GM12878 (cell line): ENCODE measurements at regions not wholly inside any gene's neighbourhood (a gene's known extent, or its start where the extent isn't known, plus 50 kb on each side); places are given as distances from the start of the nearest gene placed in this dataset.

Experiments used
- ATAC-seq: fragments of 200-7000 bp; cut with Tn5 transposase; 3 replicates; pipeline ENCODE4 v1.9.1; 2020; ENCODE audit warnings: mild to moderate bottlenecking, moderate library complexity
- BruUV-seq: library from RNA; stranded (reverse); fragments of 400-500 nt; replicated peaks from 2 replicates; lab custom pipeline; 2021; lab: Mats Ljungman, UMichigan
- CTCF ChIA-PET: fragments of 300-600 bp; sonication (Branson Sonifier 250); formaldehyde crosslinking; extraction: SDS; loops from one replicate; lab custom pipeline; 2021; ENCODE audit warnings: inconsistent platforms; lab: Yijun Ruan, JAX
- POLR2A ChIA-PET: fragments of 350-600 bp; formaldehyde crosslinking; extraction: SDS; loops from one replicate; lab custom pipeline; 2021; ENCODE audit warnings: inconsistent platforms; lab: Charles Lee
- RAD21 ChIA-PET: fragments of 300-600 bp; sonication (Branson Sonifier 250); formaldehyde crosslinking; loops from one replicate; lab custom pipeline; 2023; ENCODE audit warnings: antibody characterized with exemption; ENCODE audit not compliant: unreplicated experiment; lab: Charles Lee
- SMC1A ChIA-PET: fragments of 300-600 bp; sonication (Branson Sonifier 250); formaldehyde crosslinking; loops from one replicate; lab custom pipeline; 2023; ENCODE audit not compliant: unreplicated experiment, uncharacterized antibody; lab: Charles Lee
- DNase-seq: peaks from one replicate; pipeline ENCODE4 v3.0.0-alpha.2; 2011; ENCODE audit warnings: low read depth, low spot score
- FAIRE-seq: peaks from 3 replicates; lab custom pipeline; 2011; peaks lifted over from hg19 to GRCh38; lab: Jason Lieb, UNC
- H2AFZ ChIP-seq: 2 replicates; pipeline ENCODE4 v1.6.0; 2011; ENCODE audit warnings: low read depth, low read length, control low read depth; ENCODE audit not compliant: control insufficient read depth
- H3K27ac ChIP-seq: 2 replicates; pipeline ENCODE4 v1.5.1; 2011; ENCODE audit warnings: control low read depth; ENCODE audit not compliant: control insufficient read depth, insufficient read depth
- H3K27me3 ChIP-seq, 2 experiments: replicated peaks in 1 of 2; 2 replicates each; pipeline versions ENCODE4 v1.6.0 to v1.6.1; 2011; ENCODE audit warnings: low read length in 1 of 2; ENCODE audit not compliant: control insufficient read depth in 2 of 2, insufficient read depth in 2 of 2
- H3K36me3 ChIP-seq, 2 experiments: 2 replicates each; pipeline ENCODE4 v1.5.1; 2011; ENCODE audit warnings: low read length in 1 of 2; ENCODE audit not compliant: control insufficient read depth in 2 of 2, insufficient read depth in 2 of 2
- H3K4me1 ChIP-seq: 2 replicates; pipeline ENCODE4 v1.6.1; 2011; ENCODE audit warnings: mild to moderate bottlenecking, low read length, moderate library complexity, mixed read lengths; ENCODE audit not compliant: control insufficient read depth, insufficient read depth
- H3K4me2 ChIP-seq: 2 replicates; pipeline ENCODE4 v1.6.0; 2011; ENCODE audit warnings: control low read depth; ENCODE audit not compliant: control insufficient read depth, insufficient read depth
- H3K4me3 ChIP-seq: fragments of 200-600 bp; sonication (generic); 2 replicates; pipeline ENCODE4 v1.5.1; 2016
- H3K79me2 ChIP-seq: 2 replicates; pipeline ENCODE4 v1.6.0; 2011; ENCODE audit warnings: low read length; ENCODE audit not compliant: control insufficient read depth, insufficient read depth
- H3K9ac ChIP-seq: 2 replicates; pipeline ENCODE4 v1.8.0; 2011; ENCODE audit warnings: low read length, control low read depth, mixed read lengths; ENCODE audit not compliant: control insufficient read depth, insufficient read depth
- H3K9me3 ChIP-seq: replicated peaks from 3 replicates; pipeline ENCODE4 v1.5.1; 2011; ENCODE audit warnings: mild to moderate bottlenecking, low read length; ENCODE audit not compliant: control insufficient read depth, insufficient read depth
- H4K20me1 ChIP-seq: 2 replicates; pipeline ENCODE4 v1.6.0; 2011; ENCODE audit not compliant: control insufficient read depth, insufficient read depth
- CEBPB ChIP-seq, 2 experiments: fragments of 150-350 bp in 1 of 2; IDR thresholded peaks; 2 replicates each; pipeline ENCODE4 v1.6.1; 2012 to 2014; ENCODE audit warnings: low read depth in 2 of 2, low read length in 2 of 2, borderline replicate concordance in 1 of 2, inconsistent platforms in 1 of 2
- ESRRA ChIP-seq: IDR thresholded peaks from 2 replicates; pipeline ENCODE4 v1.6.1; 2012; ENCODE audit warnings: mild to moderate bottlenecking, low read length, improper control_type of control experiment
- FOXK2 ChIP-seq: fragments of 450-650 bp; IDR thresholded peaks from 2 replicates; pipeline ENCODE4 v1.6.1; 2017; ENCODE audit warnings: mild to moderate bottlenecking, moderate library complexity
- POLR2AphosphoS5 ChIP-seq: IDR thresholded peaks from 2 replicates; pipeline ENCODE4 v1.6.1; 2011; ENCODE audit warnings: mild to moderate bottlenecking, low read length, inconsistent platforms
- RAD21 ChIP-seq: IDR thresholded peaks from 2 replicates; pipeline ENCODE4 v1.6.1; 2011; ENCODE audit warnings: mild to moderate bottlenecking, low read depth, low read length, moderate library complexity; ENCODE audit not compliant: insufficient read depth
- SIX5 ChIP-seq: IDR thresholded peaks from 2 replicates; pipeline ENCODE4 v1.6.1; 2011; ENCODE audit warnings: mild to moderate bottlenecking, low read depth, low read length, moderate library complexity; ENCODE audit not compliant: severe bottlenecking
- YY1 ChIP-seq: IDR thresholded peaks from 2 replicates; pipeline ENCODE4 v1.6.1; 2011; ENCODE audit warnings: low read depth, mild to moderate bottlenecking, low read length
- WGBS: methylation state at CpG from one replicate; pipeline ENCODE4 v1.1.6; 2016; ENCODE audit warnings: low lambda C conversion rate; ENCODE audit not compliant: insufficient replicate concordance, insufficient coverage; ENCODE audit errors: missing lambda C conversion rate; 5-methylcytosine and 5-hydroxymethylcytosine counted together
- in situ Hi-C: fragments of 300-500 bp; cut with MboI; formaldehyde crosslinking; loops from 9 replicates; pipeline ENCODE4 v1.14.3; 2018; ENCODE audit warnings: mixed read lengths
- intact Hi-C: fragments of 100-400 bp; cut with micrococcal nuclease; formaldehyde crosslinking; loops from one replicate; pipeline ENCODE4 v1.14.2; 2022; ENCODE audit not compliant: unreplicated experiment
- TF ChIP-seq, protein P1 (sequence below), 3 experiments: IDR thresholded peaks in 2 of 3; conservative IDR thresholded peaks in 1 of 3; 2 replicates each; pipeline ENCODE4 v1.5.1; 2011; ENCODE audit warnings: low read depth in 3 of 3, low read length in 3 of 3, mild to moderate bottlenecking in 3 of 3, control low read depth in 2 of 3, moderate library complexity in 2 of 3, inconsistent platforms in 1 of 3, mixed read lengths in 1 of 3; ENCODE audit not compliant: control insufficient read depth in 2 of 3, insufficient read depth in 1 of 3; ENCODE audit errors: extremely low read depth in 1 of 3
- TF ChIP-seq, protein P2 (sequence below): IDR thresholded peaks from 2 replicates; pipeline ENCODE4 v1.6.1; 2012; ENCODE audit warnings: low read depth, low read length, improper control_type of control experiment
- TF ChIP-seq, protein P3 (sequence below): fragments of 450-650 bp; IDR thresholded peaks from 2 replicates; pipeline ENCODE4 v1.6.1; 2017; ENCODE audit warnings: mild to moderate bottlenecking, moderate library complexity

DNA sequence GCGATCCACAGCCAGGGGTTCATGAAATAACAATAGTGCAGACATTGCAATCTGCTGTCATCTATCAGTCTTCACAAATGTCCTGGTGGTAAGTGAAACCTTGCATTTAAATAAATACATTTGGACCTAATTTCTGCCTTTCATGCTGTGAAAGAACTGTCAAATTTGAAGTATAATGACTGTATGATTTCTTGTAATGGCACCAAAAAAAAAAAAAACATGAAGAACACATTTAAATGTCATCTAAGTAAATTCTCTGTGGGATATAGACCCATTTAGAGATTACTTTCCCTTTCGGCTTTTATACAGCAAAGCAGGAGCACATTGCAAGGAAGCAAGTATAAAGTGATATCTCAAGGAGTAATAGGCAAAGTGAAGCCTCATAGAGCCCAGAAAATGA lies 431.5 kb upstream of the SGCD start (continued):
- TF ChIP-seq CEBPB (IDR thresholded peaks at IDR 0.05; ENCODE audit: borderline replicate concordance in 1 of 2, low read depth in 2 of 2, low read length in 2 of 2) (no peak), ESRRA (no peak), SIX5 (no peak), POLR2AphosphoS5 (no peak)
- TF ChIP-seq, protein P1, sequence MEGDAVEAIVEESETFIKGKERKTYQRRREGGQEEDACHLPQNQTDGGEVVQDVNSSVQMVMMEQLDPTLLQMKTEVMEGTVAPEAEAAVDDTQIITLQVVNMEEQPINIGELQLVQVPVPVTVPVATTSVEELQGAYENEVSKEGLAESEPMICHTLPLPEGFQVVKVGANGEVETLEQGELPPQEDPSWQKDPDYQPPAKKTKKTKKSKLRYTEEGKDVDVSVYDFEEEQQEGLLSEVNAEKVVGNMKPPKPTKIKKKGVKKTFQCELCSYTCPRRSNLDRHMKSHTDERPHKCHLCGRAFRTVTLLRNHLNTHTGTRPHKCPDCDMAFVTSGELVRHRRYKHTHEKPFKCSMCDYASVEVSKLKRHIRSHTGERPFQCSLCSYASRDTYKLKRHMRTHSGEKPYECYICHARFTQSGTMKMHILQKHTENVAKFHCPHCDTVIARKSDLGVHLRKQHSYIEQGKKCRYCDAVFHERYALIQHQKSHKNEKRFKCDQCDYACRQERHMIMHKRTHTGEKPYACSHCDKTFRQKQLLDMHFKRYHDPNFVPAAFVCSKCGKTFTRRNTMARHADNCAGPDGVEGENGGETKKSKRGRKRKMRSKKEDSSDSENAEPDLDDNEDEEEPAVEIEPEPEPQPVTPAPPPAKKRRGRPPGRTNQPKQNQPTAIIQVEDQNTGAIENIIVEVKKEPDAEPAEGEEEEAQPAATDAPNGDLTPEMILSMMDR (IDR thresholded peaks at IDR 0.05 in 2 of 3, conservative IDR thresholded peaks at IDR 0.05 in 1 of 3; ENCODE audit: control insufficient read depth in 2 of 3, extremely low read depth in 1 of 3, insufficient read depth in 1 of 3, low read depth in 3 of 3, low read length in 3 of 3) = no peak
- TF ChIP-seq, protein P2, sequence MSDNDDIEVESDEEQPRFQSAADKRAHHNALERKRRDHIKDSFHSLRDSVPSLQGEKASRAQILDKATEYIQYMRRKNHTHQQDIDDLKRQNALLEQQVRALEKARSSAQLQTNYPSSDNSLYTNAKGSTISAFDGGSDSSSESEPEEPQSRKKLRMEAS = no peak

DNA sequence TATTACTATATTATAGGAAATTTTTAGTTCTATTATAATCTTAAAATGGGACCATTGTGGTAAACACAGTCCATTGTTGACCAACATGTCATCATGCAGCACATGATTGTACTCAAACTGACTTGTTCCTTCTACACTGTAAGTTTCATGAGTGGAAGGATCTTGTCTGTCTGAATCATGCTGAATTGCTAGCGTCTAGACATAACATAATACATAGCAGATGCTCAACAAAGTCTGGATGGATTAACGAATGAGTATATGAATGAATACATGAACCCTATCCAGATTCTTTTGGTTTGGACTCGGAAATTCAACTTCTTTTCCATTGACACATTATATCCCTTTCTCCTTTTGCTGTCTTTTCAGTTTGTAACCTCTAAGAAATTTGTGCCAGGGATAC lies 429.2 kb upstream of the SGCD start:
- Histone ChIP-seq H3K27me3 (no peaks in the 10 kb centered on the region), H3K9ac (no peak overlapping the region), H2AFZ (no peak overlapping the region), H3K36me3 (no peaks in the 10 kb centered on the region), H3K9me3 (no peaks in the 10 kb centered on the region), H3K4me2 (no peak overlapping the region), H3K27ac (no peak overlapping the region), H3K4me1 (no peaks in the 10 kb centered on the region), H4K20me1 (no peaks in the 10 kb centered on the region), H3K4me3 (no peak overlapping the region), H3K79me2 (no peaks in the 10 kb centered on the region)
- intact Hi-C loops = no loop called here
- no peak for FAIRE-seq
- WGBS = 3% methylated on average over 3 of the region's 3 CpGs
- DNase-seq = no peak
- SMC1A ChIA-PET = no interaction called here
- in situ Hi-C loops = no loop called here
- ATAC-seq = no peak
- POLR2A ChIA-PET = no interaction called here
- RAD21 ChIA-PET = no interaction called here
- no TSS peak for BruUV-seq
- CTCF ChIA-PET = no interaction called here
- TF ChIP-seq RAD21 (no peak), FOXK2 (no peak), YY1 (no peak)
- TF ChIP-seq, protein P3, sequence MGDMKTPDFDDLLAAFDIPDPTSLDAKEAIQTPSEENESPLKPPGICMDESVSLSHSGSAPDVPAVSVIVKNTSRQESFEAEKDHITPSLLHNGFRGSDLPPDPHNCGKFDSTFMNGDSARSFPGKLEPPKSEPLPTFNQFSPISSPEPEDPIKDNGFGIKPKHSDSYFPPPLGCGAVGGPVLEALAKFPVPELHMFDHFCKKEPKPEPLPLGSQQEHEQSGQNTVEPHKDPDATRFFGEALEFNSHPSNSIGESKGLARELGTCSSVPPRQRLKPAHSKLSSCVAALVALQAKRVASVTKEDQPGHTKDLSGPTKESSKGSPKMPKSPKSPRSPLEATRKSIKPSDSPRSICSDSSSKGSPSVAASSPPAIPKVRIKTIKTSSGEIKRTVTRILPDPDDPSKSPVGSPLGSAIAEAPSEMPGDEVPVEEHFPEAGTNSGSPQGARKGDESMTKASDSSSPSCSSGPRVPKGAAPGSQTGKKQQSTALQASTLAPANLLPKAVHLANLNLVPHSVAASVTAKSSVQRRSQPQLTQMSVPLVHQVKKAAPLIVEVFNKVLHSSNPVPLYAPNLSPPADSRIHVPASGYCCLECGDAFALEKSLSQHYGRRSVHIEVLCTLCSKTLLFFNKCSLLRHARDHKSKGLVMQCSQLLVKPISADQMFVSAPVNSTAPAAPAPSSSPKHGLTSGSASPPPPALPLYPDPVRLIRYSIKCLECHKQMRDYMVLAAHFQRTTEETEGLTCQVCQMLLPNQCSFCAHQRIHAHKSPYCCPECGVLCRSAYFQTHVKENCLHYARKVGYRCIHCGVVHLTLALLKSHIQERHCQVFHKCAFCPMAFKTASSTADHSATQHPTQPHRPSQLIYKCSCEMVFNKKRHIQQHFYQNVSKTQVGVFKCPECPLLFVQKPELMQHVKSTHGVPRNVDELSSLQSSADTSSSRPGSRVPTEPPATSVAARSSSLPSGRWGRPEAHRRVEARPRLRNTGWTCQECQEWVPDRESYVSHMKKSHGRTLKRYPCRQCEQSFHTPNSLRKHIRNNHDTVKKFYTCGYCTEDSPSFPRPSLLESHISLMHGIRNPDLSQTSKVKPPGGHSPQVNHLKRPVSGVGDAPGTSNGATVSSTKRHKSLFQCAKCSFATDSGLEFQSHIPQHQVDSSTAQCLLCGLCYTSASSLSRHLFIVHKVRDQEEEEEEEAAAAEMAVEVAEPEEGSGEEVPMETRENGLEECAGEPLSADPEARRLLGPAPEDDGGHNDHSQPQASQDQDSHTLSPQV = no peak
